Esophagus muscularis mucosa (tissue), 3 donors: ENCODE measurements at regions not wholly inside any gene's neighbourhood (a gene's known extent, or its start where the extent isn't known, plus 50 kb on each side); places are given as distances from the start of the nearest gene placed in this dataset.

Experiments
- CTCF ChIP-seq, 3 experiments: fragments of 200-600 bp in 2 of 3; fragments of 450-650 bp in 1 of 3; sonication (generic) in 2 of 3; IDR thresholded peaks; one replicate each; pipeline ENCODE4 v1.5.1; 2017 to 2019; ENCODE audit warnings: antibody characterized with exemption in 3 of 3, mild to moderate bottlenecking in 2 of 3, moderate library complexity in 1 of 3
- POLR2A ChIP-seq: fragments of 450-650 bp; IDR thresholded peaks from one replicate; pipeline ENCODE4 v1.6.1; 2017; ENCODE audit warnings: antibody characterized with exemption, moderate library complexity, mild to moderate bottlenecking, low read depth
- POLR2AphosphoS5 ChIP-seq, 2 donors: sonication (generic); formaldehyde crosslinking; IDR thresholded peaks; one replicate each; pipeline ENCODE4 v1.6.1; 2017; ENCODE audit warnings: antibody characterized with exemption in 2 of 2

GRCh38 chr6:84633771-84634170 is 130.6 kb downstream of the TBX18 start:
- TF ChIP-seq CTCF (IDR thresholded peaks at IDR 0.05) (no peak), POLR2A (no peak), POLR2AphosphoS5 (IDR thresholded peaks at IDR 0.05) (no peak)
